Fibroblast of villous mesenchyme (primary cell): ENCODE measurements at regions not wholly inside any gene's neighbourhood (a gene's known extent, or its start where the extent isn't known, plus 50 kb on each side); places are given as distances from the start of the nearest gene placed in this dataset.
"Not testable (repeated sequence)": the region's sequence is repeated elsewhere in the genome, so short reads cannot be mapped to it uniquely, and the experiment has no call there.

Experiments used
- DNase-seq: peaks from one replicate; pipeline ENCODE4 v3.0.0-alpha.2; 2010; ENCODE audit warnings: low read depth
- H3K4me3 ChIP-seq: 2 replicates; pipeline ENCODE4 v1.5.1; 2011; ENCODE audit warnings: low read depth, mild to moderate bottlenecking, low read length
- CTCF ChIP-seq: IDR thresholded peaks from 2 replicates; pipeline ENCODE4 v1.5.1; 2012; ENCODE audit warnings: low read depth, mild to moderate bottlenecking, low read length; ENCODE audit not compliant: insufficient read depth

GRCh38 chr4:38334791-38335190 is 329.2 kb upstream of the KLF3 start:
- DNase-seq: no peak
- TF ChIP-seq CTCF: no peak
- no peak overlapping the region for H3K4me3 ChIP-seq

GRCh38 chr4:38338939-38339338 is 325.1 kb upstream of the KLF3 start:
- not testable (repeated sequence) for H3K4me3 ChIP-seq

GRCh38 chr4:38343608-38344007 is 320.4 kb upstream of the KLF3 start:
- no peak for DNase-seq
- TF ChIP-seq CTCF: no peak
- H3K4me3 ChIP-seq: no peak overlapping the region

More at GRCh38 chr4:38338939-38339338, 325.1 kb upstream of the KLF3 start:
- DNase-seq: not testable (repeated sequence)

DNA sequence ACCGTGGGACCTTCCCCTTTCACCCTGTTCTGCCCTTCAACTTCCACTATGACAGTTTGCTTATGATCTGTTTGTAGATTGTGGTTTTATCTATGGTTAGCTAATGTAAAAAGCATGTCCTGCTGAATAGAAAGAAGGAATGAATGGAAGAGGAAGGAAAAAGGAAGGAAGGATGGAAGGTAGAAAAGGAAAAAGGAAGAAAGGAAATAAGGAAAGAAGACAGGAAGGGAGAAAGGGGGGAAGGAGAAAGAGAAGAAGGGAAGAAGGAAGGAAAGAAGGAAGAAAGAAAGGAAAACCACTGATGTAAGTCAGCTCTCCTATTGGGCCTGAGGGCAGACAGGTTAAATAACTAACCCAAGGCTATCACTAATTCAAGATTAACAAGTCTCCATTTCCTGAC is 319.1 kb upstream of the KLF3 start:
- H3K4me3 ChIP-seq: no peak overlapping the region
- DNase-seq: no peak
- no peak for TF ChIP-seq CTCF

- TF ChIP-seq CTCF: no peak
- no peak for DNase-seq
- H3K4me3 ChIP-seq: no peak overlapping the region
Observed at GRCh38 chr4:38347251-38347650, 316.7 kb upstream of the KLF3 start.

DNA sequence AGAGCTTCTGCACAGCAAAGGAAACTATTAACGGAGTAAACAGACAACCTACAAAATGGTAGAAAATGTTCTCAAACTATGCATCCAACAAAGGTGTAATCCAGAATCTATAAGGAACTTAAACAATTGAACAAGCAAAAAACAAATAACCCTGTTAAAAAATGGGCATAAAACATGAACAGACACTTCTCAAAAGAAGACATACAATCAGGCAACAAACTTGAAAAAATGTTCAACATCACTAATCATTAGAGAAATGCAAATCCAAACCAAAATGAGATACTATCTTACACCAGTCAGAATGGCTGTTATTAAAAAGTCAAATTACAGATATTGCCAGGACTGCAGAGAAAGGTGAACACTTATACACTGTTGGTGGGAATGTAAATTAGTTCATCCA is 309.6 kb upstream of the KLF3 start:
- no peak for TF ChIP-seq CTCF
- DNase-seq: no peak
- H3K4me3 ChIP-seq: no peak overlapping the region

DNA sequence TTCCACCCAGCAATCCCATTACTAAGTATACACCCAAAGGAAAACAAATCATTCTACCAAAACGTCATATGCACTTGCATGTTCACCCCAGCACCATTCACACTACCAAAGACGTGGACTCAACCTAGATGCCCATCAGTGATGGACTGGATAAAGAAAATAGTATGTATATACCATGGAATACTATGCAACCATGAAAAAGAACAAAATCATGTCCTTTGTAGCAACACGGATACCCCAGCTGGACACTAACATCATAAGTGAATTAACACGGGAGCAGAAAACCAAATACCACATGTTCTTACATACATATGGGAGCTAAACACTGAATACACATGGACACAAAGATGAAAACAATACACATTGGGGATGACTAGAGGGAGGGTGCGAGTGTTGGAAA is 309.1 kb upstream of the KLF3 start:
- DNase-seq: no peak
- no peak overlapping the region for H3K4me3 ChIP-seq
- no peak for TF ChIP-seq CTCF
